SKM-1 treated with dmso at 0.1 percent for 144 hours (cell line): ENCODE measurements at regions not wholly inside any gene's neighbourhood (a gene's known extent, or its start where the extent isn't known, plus 50 kb on each side); places are given as distances from the start of the nearest gene placed in this dataset.
"Not testable (repeated sequence)": the region's sequence is repeated elsewhere in the genome, so short reads cannot be mapped to it uniquely, and the experiment has no call there.

Experiments
- DNase-seq: peaks from one replicate; lab custom pipeline; 2025; ENCODE audit not compliant: unreplicated experiment; lab: John Stamatoyannopoulos, UW

DNA sequence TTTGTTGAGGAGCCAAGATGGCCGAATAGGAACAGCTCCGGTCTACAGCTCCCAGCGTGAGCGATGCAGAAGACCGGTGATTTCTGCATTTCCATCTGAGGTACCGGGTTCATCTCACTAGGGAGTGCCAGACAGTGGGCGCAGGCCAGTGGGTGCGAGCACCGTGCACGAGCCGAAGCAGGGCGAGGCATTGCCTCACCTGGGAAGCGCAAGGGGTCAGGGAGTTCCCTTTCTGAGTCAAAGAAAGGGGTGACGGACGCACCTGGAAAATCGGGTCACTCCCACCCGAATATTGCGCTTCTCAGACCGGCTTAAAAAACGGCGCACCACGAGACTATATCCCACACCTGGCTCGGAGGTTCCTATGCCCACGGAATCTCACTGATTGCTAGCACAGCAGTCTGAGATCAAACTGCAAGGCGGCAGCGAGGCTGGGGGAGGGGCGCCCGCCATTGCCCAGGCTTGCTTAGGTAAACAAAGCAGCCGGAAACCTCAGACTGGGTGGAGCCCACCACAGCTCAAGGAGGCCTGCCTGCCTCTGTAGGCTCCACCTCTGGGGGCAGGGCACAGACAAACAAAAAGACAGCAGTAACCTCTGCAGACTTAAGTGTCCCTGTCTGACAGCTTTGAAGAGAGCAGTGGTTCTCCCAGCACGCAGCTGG lies 417.7 kb upstream of the POU3F2 start:
- DNase-seq = not testable (repeated sequence)

DNA sequence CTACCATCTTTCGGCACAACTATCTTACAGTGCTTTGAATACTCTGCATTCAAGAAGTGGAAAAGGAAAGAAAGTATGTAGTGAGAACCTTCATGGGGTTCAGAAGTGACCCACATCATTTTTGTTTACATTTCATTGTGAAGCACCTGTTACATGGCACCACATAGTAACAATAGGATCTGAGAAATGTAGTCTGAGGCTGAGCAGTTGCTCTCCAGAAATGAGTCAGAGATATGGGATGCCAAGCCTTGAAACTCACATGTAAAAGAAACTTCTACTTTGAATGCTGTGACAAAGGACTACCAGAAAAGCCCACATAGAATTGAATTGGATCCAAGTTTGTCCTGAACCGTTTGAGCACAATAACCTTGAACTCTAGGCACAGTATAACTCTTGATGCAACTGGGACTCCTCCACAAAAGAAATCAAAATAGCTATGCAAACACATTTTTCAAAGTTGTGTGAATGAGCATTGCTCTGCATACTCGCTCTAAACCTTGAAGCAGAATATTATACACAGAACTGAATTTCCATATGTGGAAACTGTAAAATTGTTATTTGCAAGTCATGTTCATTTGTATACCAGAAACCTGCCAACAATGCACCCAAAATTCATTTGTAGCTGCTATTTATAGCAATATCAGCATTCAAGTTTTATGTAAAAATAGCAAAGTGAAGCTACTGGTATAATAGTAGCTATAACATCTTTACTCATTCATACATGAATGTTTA lies 400.9 kb upstream of the POU3F2 start:
- DNase-seq = no peak

DNA sequence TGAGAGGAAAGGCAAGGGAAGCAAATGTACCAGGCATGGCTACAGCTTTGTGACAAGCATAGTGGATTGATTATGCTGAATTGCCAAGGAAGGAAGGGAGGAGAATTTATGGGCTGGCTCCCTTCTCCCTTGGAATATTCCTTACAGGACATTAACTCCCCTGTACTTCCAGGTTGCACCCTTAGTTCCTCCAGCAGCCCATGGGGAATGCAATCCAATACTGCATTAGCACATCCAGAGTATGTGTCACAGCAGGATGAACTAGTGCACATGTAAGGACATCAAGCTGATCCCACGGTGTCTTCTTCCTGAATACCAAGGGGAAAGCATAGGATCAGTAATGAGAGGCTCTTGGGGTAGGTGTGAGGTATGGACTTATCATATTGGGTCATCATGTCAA lies 390.7 kb upstream of the POU3F2 start:
- no peak for DNase-seq

DNA sequence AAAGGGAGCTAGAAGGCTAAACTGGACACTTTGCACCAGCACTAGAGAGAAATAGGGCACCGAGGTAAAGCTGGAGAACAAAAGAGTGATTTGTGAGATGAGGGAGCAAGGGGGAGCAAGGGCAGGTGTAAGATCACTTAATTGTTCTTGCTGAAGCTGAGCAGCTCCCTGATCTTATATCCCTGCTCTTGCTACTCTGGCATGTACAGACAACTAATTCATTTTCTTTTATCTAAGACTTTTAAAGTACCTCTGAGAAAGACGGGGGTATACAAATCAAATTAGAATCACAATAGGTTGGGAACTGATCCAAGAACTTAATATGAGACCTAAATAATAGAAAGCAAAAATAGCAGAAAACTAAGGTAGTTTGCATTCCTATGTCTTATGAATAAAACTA lies 381.7 kb upstream of the POU3F2 start:
- DNase-seq = no peak

DNA sequence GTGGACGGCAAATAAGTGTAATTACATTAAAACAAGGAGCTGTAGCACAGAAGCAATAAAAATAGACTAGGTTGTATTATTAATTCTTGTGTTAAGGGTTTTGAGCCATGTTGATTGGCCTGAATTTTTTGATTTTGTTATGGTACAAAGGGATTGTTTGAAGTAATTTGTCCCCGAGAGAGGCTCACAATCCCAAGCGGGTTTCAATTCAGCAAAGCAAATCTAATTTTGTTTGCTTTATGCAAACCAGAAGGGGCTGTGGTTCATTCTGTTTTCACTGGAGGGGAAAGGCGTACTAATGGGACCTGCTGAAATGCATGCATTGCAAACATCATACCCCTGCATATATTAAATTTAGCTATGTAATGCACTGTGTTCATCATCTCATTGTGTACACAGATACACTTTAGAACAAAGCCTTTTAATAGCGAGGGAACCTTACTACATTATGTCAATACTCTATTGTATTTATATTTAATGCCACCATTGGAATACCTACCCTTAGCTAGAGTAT lies 379.5 kb upstream of the POU3F2 start:
- no peak for DNase-seq

DNA sequence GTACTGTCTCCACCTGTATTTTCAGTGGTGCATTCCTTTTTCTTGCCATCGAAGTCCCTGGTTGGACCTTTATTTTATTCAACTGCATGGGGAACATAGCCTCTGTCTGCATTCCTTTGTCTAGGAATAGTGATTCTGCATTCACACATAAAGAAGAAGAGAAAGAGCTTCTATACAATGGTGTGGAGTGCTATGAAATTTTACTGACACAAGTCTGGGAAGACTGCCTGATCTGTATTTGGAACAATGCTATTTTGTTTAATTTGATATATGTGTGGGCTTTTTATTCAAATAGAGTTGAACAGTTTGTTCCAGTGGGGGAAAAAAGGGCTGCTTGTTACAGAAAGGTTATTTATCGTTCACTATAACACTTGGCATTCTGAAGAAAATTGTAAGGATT lies 375.7 kb upstream of the POU3F2 start:
- DNase-seq = no peak

DNA sequence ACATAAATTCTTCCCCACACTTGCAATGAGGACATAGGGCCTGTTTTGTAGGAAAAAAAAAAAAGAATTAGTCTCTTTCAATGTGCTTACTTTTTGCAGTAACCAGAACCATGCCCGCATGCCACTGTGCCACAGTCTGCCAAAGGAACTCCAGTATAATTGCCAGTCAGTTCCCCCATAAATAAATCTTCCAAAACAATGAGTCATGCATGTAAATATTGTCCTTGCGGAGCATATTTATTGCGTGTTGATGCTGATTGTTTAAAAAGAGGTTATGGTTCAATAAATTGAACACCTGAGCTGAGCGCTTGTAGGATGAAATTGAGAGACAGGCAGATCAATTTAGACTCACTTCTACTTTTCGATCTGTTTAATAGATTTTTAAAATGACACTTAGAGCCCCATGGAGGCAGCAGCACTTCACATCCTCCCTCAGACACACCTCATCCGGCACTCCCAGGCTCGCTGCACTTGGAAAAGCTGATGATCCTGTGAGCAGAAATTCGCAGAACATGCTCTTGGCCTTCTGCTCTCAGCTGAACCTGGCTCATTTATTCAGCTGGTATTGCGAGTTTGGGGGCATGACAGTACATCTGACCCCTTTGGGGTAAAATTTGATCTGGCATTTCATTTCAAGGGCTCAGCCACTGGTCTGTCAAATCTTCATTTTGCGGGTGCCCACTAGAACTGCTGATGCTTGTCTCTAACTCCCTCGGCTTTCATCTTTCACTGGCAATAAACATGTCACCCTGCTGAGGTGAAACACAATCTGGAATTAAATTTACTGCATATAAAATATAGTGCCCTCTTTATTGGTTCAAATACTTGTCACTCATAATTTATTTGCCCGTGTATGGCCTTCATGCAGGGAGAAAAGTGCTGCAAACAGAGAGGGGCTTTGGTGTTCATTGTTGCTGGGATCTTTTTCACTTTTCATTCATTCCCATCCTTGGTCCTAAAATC lies 371.1 kb upstream of the POU3F2 start:
- no peak for DNase-seq

DNA sequence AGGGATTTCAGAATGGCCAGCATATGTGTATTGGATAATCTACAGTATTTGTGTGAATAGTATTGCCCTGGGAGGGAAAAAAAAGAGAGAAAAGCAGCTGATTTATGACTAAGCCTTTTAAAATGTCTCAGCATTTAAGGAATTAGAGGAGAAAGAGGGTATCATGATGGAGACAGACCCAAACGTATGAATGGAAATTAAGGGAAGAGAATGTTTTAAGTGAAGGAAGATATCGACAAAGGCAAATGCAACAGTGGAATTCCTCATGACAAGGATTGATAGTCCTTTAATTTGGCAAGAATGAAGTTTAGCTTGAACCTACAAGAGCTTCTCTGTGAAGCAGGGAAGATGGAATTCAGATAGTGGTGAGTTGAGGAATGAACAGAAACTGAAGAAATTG lies 367.3 kb upstream of the POU3F2 start:
- no peak for DNase-seq

DNA sequence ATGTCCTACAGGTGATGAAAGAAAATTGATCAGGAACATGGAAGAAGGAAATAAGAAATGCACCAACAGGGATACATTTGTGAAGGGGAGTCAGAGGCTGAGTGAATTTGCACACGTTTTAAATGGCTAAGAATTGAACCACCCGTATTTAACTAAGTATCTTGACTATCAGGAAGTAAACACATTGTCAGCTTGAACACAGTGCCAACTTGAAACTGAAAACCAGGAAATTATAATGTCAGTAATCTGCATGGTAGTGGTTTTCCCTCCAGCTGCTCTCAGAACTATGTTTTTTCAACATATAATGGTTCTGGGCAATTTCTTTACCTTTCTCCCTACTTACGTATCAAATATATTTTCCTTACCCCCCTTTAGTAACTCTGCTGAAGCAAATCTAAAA lies 366.5 kb upstream of the POU3F2 start:
- no peak for DNase-seq

DNA sequence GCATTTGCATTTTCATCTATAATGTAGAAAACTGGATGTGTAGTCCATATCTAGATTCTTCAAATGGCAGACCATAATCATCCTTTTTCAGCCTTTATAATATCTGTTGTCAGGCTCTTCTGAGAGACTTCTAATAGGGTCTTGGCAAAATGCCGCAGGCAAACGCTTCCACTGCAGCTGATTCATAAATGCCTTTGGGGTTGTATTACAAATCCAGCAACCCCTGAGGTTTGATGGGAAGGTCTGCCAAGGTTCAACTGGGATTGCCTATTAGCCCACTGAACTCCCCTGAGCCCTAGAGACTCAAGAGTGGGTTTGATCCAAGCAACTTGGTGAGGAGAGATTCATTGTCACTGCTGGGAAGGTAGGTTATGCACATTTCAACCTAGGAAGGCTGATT lies 365.2 kb upstream of the POU3F2 start:
- no peak for DNase-seq

DNA sequence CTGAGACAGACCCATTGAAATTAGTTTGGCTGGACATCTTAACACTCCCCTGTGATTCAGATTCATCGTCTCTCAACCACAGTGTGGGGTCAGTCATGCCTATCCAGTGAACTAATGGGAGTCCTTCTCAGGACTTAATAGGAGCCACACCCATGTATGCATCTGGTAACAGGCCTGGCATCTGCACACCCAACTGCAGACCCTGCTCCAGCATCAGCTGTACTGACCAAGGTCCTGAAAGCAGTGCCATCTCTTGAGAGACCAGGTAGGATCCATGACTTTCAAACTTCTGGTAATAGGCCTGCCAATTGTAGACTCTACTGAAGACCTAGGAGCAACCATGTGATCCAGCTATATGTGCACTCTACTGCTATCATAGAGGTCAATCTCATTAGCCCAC lies 363.6 kb upstream of the POU3F2 start:
- DNase-seq = no peak

DNA sequence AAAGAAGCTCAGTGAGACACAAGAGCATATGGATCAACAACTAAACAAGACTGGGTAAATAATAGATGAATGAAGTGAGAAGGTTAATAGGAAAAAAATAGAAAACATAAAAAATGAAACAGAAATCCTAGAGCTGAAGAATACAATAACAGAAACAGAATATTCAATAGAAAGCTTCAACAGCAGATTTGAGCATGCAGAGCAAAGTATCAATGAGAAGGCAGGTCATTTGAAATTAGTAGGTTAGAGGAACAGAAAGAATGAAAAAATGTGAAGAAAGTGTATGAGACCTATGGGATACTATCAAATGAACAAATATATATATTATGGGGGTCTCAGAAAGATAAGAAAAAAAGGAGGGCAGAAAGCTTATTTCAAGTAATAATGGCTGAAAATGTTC lies 362.9 kb upstream of the POU3F2 start:
- DNase-seq = no peak

DNA sequence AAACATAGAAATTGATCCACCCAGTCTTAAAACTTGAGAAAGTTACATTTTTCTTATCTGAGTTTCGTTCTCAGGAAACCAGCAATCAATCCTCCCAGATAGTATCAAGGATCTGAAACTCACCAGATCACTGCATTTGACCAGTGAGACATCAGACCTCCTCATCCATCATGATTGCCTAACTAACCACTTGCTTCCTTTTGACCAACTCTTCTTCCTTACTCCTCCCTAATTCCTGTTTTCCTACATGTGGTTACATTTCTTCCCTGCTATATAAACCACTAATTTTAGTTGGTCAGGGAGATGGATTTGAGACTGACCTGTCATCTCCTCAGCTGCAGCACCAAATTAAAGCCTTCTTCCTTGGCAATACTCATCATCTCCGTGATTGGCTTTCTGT lies 357.1 kb upstream of the POU3F2 start:
- DNase-seq = no peak

DNA sequence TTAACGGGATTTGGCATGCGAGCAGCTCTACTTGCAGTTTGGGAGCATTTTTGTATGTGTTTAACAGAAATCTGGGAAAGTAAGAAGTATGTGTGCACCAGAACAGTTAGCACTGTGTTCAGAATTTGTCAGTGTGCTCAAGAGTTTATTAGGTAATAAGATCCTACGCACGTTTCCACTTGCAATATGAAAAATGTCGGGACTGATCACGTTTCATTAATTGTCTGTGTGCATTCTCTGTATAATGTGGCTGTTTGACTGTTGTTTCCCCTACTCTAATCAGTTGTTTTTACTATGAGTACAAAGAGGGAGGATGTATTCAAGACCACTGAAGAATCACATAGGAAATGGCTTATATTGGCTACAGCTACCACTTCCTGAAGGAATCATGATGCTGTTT lies 349.7 kb upstream of the POU3F2 start:
- no peak for DNase-seq

DNA sequence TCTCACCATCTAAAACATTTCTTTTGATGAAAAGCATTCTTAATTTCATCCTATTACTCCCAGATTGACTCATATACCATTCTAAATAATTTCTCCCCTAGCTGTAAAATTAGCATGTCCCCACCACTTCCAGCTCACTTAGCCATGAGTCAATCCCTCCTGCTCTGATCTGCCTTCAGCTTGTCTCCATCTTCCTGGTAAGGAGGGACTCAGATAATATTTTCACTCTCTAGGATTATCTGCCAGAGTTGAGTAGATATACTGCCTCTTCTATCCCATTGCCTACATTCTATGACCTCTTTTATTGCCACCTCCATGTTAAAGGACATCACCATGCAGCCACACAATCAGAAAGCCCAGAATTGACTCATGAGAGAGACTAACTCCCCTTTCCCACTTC lies 348.8 kb upstream of the POU3F2 start:
- DNase-seq = no peak

DNA sequence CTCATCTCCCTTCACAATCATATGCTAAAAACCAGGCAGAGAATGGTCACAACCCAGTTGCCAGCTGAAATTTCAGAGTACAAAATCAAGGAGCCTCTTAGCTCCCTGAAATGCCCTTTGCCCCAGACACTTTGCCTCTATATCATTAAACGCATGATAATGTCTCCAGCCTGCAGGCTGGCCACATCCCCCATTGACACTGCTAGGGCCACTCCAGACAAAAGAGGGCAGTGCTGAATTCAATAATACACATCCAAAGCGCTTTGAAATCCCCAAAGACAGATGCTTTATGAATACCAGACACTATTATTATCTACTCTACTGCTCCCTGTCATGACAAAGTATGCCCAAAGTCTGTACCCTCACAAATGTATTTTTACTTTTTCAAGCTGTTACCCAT lies 348.3 kb upstream of the POU3F2 start:
- no peak for DNase-seq

DNA sequence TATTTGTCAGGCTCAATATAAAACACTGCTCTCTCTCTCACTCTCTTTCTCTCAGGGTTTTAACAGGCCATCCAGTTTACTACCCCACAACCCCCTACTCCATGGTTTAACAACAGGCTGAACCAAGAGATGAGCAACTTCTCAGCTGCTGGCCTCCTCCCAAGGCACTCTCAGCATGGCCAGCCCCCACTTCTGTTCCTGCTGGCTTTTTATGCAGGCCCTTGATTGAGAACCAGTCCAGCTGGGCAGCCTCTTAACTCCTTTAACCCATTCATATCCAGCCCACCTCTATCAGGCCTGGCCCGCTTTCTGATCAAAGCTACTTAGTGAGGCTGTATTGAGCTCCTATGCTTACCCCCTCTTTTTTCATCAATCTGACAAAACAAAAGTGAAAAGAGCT lies 346.8 kb upstream of the POU3F2 start:
- no peak for DNase-seq

DNA sequence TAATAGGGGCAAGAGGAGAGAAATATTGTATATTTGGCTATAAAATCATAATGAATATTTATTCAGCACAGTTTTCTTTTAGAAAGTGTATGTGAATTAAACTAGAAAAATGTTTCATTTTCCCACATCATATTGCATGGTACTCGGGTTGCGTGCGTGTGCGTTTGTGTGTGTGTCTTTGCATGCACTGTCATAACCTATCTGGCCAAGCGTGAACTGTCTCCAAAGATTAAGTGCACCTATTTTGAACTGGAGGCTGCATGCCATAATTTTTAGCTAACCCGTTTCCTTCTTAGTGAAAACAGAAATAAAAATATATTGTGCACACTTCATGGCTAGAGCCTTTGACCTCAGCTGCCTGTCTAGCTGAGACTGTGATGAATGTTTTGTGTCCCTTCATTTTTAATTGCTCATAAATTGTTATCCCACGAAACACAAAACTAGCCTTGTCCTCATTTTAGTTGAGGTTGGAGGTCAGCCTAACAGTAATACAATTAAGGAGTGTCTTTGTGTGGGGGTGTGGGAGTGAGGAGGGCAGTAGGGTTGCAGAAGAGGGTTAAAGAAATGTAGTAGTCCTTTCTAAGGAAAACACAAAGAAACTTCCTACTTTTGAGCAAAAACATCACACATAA lies 336.1 kb upstream of the POU3F2 start:
- DNase-seq = no peak

DNA sequence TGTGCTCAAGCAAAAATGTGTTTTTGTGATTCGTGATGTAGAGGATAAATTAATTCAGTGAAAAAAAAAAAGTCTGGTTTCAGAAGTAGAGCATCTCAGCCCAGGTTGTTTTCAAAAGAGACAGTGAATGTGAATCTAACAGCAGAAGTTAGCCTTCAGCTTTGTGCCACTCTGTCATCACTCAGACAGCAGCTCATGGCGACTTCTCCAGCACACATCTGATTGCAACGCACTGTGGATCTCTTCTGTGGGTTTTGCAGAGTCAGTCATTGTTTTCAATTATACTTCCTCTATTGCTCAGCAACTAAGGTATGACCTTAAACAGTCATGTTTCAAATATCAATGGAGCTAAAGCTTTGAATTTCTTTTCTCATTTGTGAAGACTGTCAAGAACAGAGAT lies 335.5 kb upstream of the POU3F2 start:
- DNase-seq = peak; percentile 14

DNA sequence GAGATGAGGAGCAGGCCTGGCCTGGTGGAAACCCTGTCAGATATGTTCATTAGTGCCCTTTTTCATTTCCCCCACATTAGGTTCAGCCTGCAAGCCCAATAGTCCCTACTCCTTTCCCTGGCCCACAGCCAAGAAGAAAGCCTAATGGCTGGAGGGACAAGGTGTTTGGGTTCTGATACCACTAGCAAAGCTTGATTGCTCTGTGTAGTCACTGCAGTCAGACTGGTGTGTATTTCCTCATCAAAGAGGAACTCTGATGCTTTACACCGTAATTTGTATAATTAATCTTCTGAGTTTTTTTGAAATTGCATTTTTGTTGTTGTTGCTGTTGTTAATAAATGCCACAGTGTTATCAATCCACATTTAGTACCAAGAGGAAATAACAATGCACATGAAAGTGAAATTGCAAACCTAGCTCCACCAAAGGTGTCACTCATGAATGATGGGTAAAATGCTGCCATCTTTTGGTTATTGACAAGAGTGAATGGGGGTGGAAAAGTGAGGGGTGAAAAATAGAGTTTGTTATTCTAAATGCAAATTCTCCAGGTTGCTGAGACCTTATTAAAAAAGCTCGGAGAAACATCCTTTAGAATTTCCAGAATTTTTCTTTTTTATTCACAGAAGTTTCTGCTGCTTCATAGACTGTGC lies 320.2 kb upstream of the POU3F2 start:
- DNase-seq = no peak

DNA sequence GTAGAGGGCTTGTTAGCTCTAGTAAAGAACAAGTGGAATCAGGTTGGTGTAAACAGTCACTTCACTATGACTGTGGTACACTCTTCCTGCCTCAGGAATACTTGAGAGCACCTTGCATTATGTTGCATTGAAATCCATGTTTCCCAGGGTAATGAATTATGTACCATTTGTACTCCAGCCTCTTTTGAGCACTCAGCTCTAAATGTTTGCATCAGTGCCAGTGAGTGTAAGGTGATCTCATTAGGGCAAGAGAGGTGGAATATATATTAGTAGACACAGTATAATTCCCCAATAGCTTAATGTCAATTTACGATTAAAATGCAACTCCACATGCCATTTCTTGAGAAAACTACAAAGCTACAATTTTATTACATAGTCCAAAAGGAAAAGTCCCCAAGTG lies 319.6 kb upstream of the POU3F2 start:
- DNase-seq = no peak
